DMS153 (cell line): ENCODE measurements at regions not wholly inside any gene's neighbourhood (a gene's known extent, or its start where the extent isn't known, plus 50 kb on each side); places are given as distances from the start of the nearest gene placed in this dataset.
"Not testable (repeated sequence)": the region's sequence is repeated elsewhere in the genome, so short reads cannot be mapped to it uniquely, and the experiment has no call there.

Source experiments
- DNase-seq: peaks from one replicate; lab custom pipeline; 2025; lab: John Stamatoyannopoulos, UW

GRCh38 chr6:139536751-139537617 lies 162.5 kb upstream of the CITED2 start:
- DNase-seq, result no peak

- DNase-seq, result no peak
Observed at GRCh38 chr6:139534472-139535115, 160.1 kb upstream of the CITED2 start.

GRCh38 chr6:139533573-139534471 lies 159.4 kb upstream of the CITED2 start:
- no peak for DNase-seq

GRCh38 chr6:139533171-139533570 lies 158.7 kb upstream of the CITED2 start:
- no peak for DNase-seq

- no peak for DNase-seq
Observed at GRCh38 chr6:139531148-139532115, 157.0 kb upstream of the CITED2 start.

GRCh38 chr6:139530561-139530960 lies 156.1 kb upstream of the CITED2 start:
- DNase-seq, result no peak

GRCh38 chr6:139529420-139529819 lies 155.0 kb upstream of the CITED2 start:
- no peak for DNase-seq

- no peak for DNase-seq
Observed at GRCh38 chr6:139528471-139528870, 154.0 kb upstream of the CITED2 start.

GRCh38 chr6:139525415-139525814 lies 151.0 kb upstream of the CITED2 start:
- no peak for DNase-seq

- DNase-seq, result no peak
Observed at GRCh38 chr6:139523986-139524385, 149.5 kb upstream of the CITED2 start.

GRCh38 chr6:139522511-139523220 lies 148.2 kb upstream of the CITED2 start:
- DNase-seq, result no peak

- no peak for DNase-seq
Observed at GRCh38 chr6:139521338-139521737, 146.9 kb upstream of the CITED2 start.

GRCh38 chr6:139520321-139520768 lies 145.9 kb upstream of the CITED2 start:
- DNase-seq, result no peak

GRCh38 chr6:139519571-139520031 lies 145.2 kb upstream of the CITED2 start:
- no peak for DNase-seq

GRCh38 chr6:139519097-139519496 lies 144.6 kb upstream of the CITED2 start:
- DNase-seq, result no peak

- DNase-seq, result no peak
Observed at GRCh38 chr6:139518556-139519091, 144.2 kb upstream of the CITED2 start.

- DNase-seq, result not testable (repeated sequence)
Observed at GRCh38 chr6:139517998-139518555, 143.6 kb upstream of the CITED2 start.

GRCh38 chr6:139515511-139515910 lies 141.1 kb upstream of the CITED2 start:
- no peak for DNase-seq

GRCh38 chr6:139514819-139515218 lies 140.4 kb upstream of the CITED2 start:
- DNase-seq, result no peak
